Occipital lobe (tissue), 1 donor: ENCODE measurements at regions not wholly inside any gene's neighbourhood (a gene's known extent, or its start where the extent isn't known, plus 50 kb on each side); places are given as distances from the start of the nearest gene placed in this dataset.
"Not testable (repeated sequence)": the region's sequence is repeated elsewhere in the genome, so short reads cannot be mapped to it uniquely, and the experiment has no call there.

Experiments
- DNase-seq: peaks from one replicate; lab custom pipeline; 2025; lab: John Stamatoyannopoulos, UW

DNA sequence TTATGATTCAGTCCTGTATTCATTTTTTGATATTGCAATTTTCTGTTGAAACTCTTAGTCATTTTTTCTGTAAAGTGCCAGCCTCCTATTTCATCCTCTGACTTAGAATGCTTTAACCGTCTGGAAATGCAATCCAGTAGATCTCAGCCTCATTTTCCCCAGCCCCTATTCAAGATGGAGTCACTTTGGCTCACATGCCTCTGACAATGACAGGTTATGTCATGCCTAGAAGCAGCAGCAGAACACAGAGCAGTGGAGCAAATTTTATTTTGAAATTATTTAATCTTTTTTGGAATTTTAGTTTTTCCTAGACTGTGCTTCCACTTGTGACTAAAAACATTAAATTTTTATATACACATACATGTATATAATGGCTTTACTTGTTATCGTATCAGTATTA, 1053.2 kb downstream of the TAF11L14 start:
- no peak for DNase-seq

DNA sequence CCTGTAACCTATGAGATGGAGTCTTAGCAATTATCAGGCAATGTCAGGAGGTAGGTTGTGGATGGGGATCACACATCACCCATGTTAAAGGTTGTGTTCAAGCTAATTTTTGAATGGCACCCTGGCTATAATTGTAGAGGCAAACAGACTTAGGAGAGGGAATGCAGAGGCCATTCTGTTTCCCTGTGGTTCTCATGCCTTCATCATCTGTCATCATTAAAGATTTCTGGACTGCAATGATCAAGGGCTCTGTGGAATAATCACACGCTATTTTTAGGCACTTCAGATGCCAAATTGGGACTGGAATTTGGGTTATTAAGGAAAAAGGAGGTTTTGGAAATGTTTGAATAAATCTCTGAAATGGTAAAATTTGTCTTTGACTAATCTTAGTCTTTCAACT, 1065.4 kb downstream of the TAF11L14 start:
- DNase-seq = no peak

DNA sequence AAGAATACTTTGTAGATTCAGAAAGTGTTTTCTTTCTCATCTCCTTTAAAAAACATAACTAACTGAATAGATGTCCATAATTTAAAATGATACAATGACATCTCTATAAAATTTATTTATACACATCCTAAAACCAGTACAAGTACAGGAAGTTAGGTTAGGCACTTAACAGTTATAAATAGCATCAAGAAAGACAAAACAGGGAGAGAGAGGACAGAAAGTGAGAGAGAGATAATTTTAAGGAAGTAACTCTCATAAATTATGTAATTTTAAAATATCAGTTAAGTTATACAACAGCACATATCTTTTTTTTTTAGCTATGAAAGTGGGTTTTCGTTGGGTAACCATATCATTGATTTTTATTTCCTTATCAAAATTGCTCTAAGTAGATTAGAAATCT, 1068.6 kb downstream of the TAF11L14 start:
- DNase-seq = no peak

DNA sequence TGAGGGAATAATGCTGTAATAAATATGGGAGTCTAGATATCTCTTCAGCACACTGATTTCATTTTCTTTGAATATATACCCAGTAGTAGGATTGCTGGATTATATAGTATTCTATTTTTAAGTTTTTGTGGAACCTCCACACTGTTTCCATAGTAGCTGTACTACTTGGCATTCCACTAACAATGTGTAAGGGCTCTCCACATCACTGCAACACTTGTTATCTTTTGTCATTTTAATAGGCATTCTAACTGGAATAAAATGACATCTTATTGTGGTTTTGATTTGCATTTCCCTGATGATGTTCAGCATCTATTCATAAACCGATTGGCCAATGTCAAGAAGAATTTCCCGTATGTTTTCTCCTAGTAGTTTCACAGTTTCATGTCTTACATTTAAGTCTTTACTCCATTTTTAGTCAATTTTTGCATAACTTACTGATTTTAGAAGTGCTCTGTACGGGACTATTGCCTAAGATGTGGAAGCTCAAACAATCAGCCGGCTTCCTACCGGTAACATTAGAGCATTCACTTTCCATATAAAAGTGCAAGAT, 1078.8 kb downstream of the TAF11L14 start:
- no peak for DNase-seq

DNA sequence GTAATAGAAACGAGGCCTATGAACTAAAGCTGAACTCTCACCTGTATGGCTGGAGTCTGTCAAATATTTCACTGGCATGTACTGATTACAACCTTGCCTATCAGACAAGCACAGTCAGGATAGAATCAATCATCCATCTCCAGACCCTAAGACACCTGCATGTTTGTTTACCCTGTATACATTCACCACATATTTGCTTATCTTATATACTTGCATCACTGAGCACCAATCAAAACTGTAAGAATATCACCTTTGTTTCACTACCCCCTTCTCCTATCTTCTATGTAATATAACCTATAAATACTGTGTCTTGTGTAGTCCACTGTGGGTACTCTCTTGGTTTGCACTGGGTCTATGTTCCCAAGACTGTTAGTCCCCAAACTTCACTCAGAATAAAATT, 1085.7 kb downstream of the TAF11L14 start:
- DNase-seq = no peak

DNA sequence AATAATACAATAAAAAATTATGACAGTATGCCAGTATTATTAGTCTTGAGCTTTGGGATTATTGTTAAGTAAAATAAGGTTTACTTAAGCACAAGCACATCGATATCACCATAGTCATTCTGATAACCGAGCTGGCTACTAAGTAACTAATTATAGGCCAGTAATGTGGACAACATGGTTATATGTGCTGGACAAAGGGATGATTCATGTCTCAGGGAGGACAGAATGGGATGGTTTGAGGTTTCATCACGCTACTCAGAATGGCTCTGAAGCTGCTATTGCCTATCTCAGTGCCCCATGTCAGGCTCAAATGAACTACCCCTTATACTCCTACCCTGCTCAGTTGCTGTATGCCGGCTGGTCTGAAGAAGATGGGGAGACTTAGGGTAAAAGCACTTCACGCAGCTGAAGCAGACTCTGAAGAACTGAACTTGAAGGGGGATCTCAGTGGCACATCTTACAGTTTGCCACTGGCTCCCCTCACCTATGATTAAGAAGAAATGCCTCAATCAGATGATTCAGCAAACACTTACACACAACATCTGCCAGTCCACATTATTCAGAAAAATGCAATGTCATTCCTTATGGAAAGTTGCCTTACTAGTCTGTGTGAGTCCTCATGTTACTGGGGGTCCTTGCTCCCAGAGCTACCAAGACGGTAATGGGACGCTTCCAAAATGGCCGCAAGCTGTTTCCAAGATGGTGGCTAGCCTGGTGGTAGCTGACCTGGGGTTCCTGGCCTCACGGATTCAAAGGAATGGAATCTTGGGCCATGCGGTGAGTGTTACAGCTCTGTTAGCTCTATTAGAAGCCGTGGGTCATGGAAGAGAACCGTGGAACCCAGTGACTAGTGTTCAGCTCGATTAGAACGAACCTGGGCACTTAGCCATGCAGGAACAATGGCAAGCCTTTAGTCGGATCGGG, 1098.6 kb downstream of the TAF11L14 start:
- no peak for DNase-seq

DNA sequence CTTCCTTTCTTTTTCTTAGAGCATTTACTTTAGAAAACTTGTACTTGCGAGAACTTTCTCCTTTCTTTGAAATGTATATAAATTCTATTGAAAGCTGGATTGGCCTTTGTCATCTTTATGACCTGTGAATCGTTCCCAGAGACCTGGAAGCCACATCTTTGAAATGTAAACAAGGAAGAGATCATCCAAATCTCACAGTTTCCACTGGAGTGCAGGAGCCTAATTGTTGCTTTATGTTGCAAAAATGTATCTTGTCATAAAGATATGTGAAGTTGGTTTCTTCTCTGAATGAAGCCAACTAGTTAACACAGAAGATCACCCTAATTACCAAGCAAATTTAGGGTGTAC, 1101.8 kb downstream of the TAF11L14 start:
- no peak for DNase-seq

DNA sequence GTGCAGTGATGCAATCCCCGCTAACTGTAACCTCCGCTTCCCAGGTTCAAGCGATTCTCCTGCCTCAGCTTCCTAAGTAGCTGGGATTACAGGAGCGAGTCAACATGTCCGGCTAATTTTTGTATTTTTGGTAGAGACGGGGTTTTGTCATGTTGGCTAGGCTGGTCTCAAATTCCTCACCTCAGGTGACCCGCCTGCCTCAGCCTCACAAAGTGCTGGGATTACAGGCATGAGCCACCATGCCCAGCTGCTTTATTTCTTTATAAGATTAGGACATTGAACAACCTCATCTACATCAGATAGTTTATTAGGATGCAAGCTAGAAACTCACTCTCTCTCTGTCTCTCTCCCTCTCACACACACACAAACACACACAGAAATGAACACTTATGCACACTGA, 1102.5 kb downstream of the TAF11L14 start:
- DNase-seq = not testable (repeated sequence)

DNA sequence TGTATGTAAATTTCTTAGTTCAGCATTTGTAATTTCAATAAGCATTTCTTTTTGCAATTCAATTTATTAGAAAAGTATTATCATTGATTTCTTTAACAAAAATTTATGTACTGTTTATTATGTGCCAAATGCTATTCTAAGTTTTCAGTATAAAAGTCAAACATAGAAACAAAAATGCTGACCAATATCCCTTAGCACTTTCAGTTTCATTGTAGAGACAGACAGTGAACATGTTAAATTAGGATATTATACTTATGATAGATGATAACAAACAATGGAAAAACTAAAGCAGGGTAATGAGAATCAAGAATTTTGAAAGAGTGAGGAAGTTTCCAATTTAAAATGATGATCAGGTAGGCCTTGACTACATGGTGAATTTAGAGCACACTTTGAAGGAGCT, 1106.0 kb downstream of the TAF11L14 start:
- DNase-seq = no peak

DNA sequence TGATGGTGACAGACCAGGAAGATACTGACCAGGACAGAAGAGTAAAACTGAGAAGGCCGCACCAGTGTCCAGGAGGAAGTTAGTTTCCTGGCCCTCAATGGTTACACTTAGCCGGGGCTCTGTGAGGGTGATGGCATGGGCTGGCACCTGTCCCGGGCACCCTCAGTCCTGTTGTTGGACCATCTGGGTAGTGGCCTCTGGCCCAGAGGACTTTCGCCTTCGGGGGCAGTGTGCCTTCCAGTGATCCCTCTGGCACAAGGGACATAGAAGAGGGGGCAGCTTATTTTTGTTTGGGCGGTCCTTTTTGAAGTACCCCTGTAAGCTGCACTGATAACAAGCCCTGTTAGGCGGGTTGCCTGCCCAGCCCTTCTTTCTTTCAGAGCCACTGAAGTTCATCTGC, 1108.6 kb downstream of the TAF11L14 start:
- no peak for DNase-seq

DNA sequence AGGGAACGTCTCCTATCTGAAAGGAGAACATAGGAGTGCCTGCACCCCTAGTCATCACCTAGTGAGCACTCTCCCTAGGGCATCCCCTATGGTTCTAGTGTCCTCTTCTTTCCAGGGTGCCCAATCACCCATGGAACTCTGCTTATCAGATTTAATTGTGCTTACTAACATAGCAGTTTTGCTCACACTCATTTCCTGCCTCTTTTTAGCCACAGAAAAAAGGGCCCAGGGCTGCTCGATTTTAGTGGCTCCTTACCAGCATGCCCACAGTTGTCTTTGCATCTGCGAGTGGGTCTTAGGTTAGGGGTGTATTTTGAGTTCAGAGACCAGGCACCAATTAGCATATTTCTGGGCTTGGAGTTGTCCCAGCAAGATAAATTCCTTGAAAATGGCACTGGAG, 1110.2 kb downstream of the TAF11L14 start:
- no peak for DNase-seq

DNA sequence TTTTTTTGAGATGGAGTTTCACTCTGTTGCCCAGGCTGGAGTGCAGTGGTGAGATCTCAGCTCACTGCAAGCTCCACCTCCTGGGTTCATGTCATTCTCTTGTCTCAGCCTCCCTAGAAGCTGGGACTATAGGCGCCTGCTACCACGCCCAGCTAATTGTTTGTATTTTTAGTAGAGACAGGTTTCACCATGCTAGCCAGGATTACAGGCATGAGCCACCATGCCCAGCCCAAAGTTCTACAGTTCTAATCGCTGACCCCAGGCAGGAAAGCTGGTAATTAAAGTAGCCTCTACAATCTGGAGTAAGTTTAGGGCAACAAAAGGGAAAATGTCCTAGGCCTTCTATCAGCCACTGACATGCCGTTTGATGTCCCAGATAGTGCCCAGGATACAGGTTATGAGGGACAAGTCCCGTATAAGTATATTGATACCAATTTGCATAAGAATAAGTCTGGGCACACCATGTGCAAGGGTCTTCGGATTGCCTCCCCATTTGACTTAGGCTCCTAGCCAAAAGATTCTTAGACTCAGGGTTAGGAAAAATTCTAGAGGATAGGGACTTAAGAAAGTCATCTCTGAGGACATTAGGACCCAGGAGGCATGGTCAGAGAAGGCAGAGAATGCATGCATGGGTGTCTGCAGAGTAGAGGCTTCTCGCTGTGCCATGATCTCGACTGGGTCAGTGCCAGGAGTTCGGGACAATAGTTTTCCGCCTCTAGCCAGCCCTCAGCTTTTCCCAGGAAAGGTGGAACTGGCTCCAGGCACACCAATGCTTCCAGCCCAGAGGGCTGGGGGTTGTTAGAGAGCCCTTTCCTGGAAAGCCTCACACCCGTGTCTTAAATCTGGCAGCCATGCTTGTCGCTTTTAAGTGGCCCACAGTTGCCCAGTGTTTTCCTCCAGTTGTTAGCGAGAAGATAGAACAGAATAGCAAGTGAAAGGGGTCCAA, 1111.1 kb downstream of the TAF11L14 start:
- DNase-seq = no peak

DNA sequence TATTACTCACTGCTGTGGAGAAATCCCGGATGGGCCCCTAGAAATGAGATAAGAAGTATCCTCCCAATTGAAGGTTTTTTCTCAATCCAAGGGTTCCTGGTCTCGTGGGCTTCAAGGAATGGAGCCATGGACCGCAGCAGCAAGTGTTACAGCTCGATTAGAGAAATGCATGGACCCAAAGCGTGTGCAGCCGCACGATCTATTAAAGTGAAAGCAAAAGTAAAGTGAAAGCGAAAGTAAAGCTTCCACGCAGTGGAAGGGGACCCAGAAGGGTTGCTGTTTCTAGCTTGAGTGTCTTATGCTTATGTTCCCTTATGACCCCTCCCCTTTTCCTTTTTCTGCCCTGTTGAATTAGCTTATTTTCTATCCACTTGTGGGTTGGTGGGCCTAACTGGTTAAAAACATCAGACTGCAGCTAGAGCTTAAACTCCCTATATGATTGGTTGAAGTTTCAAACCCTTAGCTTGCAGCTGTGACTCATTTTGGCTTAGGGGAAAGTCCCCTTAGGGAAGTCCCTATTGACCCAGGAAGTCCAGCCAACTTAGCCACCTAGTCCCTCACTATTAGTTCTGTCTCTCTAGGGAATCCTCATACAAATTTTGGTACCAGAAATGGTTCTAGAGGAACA, 1111.8 kb downstream of the TAF11L14 start:
- no peak for DNase-seq

DNA sequence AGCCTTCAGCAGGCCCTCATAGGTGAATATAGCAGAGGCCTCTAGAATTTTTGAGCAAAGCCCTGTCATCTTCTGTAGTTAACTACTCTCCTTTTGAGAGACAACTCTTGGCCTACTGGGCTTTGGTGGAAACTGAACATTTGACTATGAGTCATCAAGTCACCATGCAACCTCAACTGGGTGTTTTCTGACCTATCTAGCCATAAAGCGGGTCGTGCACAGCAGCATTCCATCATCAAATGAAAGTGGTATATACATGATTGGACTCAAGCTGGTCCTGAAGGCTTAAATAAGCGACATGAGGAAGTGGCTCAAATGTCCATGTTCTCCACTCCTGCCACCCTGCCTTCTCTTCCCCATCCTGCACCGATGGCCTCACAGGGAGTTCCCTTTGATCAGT, 1115.5 kb downstream of the TAF11L14 start:
- no peak for DNase-seq

DNA sequence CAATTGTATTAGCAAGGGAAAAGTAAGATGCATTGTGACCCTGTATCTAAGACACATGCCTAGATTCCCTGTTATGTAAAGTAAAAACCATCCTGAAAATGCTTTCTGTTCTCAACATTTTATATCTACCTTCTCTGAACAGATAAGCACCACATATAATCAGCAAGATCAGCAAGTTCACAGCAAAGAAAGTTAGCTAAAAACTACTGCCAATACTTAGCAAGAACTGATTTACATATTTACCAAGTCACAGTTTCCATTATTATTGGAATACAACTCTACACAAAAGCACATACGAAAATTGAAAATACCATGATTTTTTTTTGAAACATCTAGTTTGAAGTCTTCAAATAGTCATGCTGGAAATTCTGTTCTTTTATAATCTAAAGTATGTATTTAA, 1118.1 kb downstream of the TAF11L14 start:
- DNase-seq = no peak

DNA sequence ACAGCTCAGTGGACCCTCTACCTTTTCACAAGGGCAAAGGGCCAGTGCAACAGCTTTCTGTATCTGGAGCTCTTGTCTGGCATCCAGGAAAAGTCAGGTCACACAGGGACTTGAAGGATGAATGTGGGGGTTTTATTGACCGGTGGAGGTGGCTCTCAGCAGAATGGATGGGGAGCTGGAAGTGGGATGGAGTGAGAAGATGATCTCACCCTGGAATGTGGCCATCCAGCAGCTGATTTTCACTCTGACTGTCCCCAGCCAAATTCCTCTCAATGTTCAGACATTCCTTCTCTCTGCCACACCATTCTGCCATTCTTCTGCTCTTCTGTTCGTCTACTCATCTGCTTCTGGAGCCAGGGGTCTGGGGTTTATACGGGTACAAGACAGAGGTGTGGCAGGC, 1119.9 kb downstream of the TAF11L14 start:
- no peak for DNase-seq

DNA sequence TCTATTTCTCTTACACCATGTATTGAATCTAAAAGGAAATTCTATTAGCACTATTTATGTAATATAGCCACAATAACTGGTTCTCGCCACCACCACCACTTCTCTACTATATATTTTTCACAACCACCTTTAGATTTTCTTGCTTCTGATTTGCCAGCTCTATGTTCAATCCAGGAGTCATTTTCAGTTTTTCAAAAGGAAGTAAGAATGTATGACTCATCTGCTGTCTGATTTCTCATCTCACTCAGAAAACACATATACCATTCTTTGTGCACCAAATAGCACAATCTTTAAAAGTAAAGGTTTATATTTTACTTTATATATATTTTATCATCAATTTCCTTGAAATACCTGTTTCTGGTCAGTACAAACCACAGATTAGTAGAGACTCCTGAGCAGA, 1127.5 kb downstream of the TAF11L14 start:
- DNase-seq = no peak

DNA sequence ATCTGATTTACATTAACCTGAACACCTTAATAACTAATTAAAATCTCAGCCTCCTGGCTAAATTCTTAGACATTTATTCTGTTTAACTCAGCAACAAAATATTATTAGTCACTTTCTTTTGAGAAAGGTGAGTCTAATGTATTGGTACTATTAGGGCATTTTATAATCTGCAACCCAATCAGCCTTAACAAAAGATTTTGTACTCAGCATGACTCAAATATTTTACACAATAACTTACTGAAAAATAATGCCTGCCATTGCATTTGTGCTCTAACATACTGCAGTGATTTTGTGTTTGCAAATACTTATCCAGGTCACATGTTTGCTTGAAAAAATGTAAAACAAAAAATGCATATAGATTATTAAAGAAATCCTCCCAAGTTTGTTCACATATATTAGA, 1129.9 kb downstream of the TAF11L14 start:
- DNase-seq = no peak

DNA sequence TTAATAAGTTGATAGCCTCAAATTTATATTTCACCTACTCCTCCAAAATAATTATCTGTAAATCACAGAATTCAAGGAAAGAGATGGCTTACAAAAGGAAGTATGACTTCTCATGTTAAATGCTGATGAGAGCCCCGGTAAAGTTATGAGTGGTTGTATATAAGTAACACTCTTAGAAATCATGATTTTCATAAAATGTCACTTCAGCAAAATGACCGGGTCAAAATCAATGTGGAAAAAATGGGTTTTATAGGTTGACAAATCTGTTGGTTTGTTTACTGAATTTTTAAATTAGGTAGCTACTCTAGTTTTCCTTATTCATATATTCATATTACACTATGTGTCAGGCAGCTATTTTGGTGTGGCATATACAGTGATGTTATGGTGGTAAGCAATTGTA, 1131.0 kb downstream of the TAF11L14 start:
- no peak for DNase-seq

DNA sequence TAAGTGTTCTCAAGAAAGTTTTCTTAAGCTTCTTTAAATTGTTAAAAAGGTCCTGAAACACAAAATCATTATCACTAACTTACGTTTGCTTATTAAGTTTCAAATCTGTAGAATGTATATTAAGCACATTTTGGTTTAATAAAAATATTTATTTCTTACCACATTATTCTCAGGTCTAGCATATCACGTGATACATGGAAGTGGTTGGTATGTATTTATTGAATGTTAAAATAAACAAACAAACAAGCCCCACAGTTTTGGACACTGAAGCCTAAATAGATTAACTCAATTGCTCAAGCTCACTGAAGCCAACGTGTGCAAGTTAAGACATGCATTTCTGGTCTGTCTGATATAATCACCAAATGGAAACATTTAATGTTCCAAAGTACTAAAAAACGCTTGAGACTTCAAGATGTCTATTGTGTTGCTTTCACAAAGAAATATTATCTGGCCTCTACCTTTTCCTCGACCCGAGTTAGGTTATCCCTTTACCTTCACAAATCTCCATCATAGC, 1136.9 kb downstream of the TAF11L14 start:
- DNase-seq = no peak

DNA sequence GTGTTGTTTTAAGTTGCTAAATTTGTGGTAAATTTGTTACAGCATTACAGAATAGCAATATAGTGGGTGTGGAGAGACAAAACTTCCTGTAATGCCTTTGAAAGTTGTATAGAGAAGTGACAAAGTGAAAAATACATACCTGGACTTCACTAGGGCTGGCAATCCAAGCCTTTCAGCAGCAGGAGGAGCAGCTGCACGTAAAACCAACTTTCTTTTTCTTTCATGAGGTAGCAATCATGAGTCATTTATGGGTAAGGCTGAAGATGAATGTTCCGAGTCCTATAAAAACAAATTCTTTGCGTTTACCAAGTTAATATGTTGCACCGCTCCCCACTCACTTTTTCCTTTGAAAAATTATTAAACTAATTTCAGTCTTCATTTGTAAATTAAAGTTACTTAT, 1138.2 kb downstream of the TAF11L14 start:
- DNase-seq = no peak

DNA sequence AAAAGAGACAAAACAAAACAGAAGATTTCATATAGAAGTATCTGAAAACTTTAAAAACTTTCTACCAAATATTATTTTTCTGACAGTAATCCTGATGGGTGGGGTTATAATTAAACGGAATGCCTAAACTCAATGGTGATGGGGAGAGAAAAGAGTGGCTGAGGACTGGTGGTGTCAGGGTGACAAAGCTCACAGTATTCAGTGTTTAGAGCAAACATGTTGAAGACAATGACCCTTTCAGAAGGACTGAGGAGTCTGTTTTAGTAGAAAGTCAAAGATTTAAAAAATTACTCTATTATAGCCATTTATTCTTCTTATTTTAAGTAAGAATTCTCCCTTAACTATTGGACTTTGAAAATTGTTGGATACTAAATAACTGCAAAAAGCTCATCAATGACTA, 1144.0 kb downstream of the TAF11L14 start:
- DNase-seq = no peak
